Hematopoietic multipotent progenitor cell treated with erythropoietin and hydrocortisone succinate and interleukin-3 and kit ligand, for 15 days (in vitro differentiated cells): ENCODE measurements at regions not wholly inside any gene's neighbourhood (a gene's known extent, or its start where the extent isn't known, plus 50 kb on each side); places are given as distances from the start of the nearest gene placed in this dataset.

Experiments
- DNase-seq: peaks from one replicate; pipeline ENCODE4 v3.0.0-alpha.2; 2015; ENCODE audit warnings: low spot score

DNA sequence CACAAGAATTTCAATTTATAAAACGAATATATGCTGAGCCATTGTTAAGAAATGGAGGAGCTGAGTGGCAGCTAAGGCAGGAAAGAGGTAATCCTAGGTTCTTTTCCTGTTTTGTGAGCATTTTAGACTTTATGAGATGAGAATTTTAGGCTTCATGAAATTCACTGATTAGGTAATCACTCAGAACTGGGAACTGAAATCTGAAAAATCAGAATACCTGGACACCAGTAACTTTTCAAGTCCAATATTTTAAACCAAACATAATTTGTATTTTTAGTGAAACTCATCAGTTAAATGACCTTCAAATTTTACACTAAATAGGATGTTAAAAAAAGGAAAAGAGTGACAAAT lies 389.9 kb downstream of the HTR1B start:
- no peak for DNase-seq

DNA sequence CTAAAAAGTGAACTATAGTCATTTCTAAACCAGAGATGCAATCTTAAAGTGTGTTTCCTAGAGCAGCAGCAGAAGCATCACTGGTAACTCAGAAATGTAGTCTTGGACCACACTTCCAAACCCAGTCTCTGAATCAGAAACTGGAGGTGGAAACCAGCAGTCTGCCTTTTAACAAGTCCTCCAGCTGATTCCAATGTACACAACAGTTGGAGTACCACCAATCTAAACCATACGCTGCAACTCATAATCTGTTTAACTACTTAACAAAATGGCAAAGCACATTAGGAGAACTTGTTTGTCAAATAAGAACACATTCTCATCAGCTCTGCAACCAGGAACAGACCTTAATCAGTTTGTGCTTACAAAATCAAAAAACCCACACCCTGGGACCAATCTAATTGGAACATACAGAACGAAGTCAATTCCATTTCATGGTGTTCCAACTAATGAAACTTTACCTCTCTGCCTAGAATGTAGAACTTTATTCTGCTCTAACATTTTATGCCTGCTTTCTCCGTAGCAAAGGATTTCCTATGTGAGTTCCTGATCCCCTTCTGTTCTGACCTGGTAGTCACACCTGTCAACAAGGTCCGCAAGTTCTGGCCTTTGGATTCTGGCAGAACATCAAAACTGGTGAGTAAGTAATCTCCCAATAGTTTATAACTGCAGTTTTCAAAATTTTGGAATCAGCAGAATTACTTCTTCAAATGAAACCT lies 390.4 kb downstream of the HTR1B start:
- DNase-seq = no peak

DNA sequence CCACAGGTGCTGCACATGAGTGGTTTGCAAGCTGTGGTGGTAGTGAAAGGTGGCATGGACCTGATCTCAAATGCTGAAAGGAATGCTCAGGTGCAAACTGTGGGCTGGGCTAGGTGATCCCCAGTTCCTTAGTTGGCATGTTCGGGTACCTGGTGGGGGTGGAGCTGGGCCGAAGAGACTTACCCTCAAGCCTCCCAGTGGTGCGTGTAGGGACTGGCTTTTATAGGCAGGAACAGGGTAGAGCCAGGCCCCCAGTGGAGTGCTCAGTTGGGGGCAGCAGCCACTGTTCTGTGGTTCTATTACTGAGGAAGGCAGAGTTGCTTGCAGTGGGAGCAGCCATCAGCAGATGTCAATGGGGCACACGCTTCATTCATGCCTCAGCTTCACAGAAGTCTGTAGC lies 399.8 kb downstream of the HTR1B start:
- no peak for DNase-seq

DNA sequence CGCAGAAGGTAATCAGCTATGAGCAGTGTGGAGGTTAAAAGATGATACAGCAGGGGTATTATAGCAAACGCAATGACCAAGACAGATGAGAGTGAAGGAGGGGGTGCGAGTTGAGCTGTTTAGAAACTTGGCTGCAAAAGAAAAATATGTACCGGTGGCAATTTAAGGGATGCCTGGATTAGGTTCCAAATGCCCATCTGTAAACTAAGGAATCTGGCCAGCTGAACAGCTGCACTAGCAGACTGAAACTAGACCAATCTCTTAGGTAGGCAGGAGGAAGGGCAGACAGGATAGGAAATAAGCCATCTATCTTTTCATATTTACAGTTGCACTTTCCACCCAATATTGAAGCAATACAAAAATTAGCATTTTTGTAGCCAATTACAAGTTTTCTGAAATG lies 407.6 kb downstream of the HTR1B start:
- DNase-seq = no peak

DNA sequence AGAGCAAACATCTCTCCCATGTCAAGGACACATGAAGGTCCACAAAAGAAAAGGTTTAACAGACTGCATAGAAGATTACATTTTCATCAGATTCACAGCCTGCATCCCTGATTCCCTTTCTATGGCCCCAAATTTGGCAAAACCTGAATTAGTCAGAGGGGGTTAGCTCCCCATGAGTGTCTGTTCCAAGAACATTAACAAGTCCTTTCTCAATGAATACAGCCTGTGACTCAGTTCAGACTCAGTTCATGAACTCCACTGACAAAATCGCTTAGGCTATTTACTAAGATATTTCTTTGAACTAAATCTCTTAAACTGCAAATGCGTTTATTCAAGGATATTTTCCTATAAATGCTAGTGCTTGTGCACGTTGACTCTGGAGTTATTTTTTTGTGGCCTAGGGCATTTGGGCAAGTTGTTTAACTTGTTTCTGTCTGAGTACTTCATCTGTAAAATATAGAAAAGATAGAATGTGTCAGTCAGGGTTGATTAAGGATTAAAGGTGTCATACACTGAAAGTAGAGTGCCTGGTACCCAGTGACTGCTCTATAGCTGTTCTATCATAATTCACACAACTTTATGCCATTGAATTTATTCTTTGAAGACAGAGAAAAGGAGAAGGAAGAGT lies 422.6 kb downstream of the HTR1B start:
- no peak for DNase-seq

DNA sequence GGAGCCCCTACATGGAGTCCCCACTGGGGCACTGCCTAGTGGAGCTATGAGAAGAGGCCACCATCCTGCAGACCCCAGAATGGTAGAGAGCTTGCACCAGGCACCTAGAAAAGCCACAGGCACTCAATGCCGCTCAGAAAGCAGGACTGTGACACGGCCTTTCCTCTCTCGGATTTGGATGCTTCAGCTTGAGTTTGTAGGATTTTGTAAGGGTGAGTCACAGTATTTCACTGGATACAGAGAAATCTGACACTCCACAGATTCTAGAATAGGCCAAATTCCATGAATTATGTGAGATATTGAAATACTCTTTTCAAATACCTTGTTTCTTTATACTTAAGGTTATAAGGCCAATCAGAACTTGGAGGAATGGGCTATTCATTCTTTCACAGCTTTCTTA lies 424.5 kb downstream of the HTR1B start:
- no peak for DNase-seq

DNA sequence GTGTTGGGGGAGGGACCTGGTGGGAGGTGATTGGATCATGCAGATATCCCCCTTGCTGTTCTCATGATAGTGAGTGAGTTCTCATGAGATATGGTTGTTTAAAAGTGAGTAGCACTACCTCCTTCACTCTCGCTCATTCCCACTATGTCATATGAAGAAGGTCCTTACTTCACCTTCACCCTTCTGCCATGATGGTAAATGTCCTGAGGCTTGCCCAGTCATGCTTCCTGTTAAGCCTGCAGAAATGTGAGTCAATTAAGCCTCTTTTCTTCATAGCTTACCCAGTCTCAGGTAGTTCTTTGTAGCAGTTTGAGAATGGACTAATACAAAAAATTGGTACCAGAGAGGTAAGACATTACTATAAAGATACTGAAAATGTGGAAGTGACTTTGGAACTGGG lies 425.9 kb downstream of the HTR1B start:
- DNase-seq = no peak

DNA sequence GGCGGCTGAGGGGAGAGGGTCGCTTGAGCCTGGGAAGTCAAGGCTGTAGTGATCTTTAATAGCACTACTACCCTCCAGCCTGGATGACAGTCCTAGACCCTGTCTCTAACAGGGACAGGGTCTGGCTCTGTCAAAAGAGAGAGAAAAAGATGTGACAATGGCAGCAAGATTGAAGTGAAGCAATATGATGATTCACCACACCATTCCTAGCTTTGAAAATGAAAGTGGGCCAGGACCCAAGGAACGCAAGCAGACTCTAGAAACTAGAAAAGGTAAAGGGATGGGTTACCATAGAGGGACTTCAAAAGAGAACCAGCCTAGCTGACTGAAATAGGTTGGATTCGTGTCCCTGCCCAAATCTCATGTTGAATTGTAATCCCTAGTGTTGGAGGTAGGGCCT lies 426.9 kb downstream of the HTR1B start:
- DNase-seq = no peak

DNA sequence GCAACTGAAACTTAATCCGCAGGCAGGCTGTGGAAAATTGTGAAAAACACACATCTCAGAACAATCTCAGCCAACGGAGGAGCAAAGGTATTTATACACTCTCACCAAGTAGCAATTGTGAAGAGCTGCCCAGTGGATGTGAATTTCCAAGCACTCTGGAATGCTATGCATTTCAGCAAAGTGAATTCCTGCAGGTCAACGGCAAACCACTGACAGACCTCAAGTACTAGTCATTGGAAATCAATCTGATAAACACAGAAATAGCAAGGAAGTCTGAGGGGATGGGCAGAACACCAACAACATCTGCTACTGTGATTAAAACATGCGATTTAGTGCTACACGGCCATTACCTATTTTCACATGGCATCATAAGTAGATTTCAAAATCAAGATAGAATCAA lies 429.1 kb downstream of the HTR1B start:
- no peak for DNase-seq

DNA sequence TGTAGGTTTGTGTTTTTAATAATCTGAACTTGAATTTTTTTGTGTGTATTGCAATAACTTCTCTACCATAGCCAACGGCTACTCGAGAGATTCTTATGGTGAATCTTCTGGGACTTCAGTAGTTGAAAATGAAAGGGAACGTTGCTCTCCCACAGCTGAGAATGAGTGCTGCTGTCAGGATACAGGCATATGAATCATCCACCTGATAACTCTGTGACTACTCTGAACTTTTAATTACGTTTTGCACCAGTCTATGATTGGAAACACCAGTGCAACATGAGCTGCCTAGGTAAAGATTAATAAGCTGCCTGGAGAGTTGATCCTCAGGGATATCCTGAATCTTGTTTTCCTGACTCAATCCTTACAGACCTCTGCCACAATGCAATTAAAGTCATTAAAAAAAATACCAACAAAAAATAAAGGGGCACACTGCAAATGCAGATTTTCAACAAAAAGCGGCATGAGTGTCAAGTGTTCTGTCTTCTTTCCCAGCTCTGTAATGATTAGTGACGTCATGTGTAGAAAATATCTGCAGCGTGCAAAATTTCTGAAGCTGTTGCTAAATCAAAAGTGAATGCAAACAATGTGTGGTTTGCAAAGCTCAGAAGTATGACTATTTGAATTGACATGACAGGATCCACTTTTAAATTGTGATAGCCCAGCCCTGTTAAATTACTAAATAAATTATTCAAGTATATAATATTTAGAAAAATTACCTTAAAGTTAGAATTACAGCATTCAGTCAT lies 432.2 kb downstream of the HTR1B start:
- no peak for DNase-seq

DNA sequence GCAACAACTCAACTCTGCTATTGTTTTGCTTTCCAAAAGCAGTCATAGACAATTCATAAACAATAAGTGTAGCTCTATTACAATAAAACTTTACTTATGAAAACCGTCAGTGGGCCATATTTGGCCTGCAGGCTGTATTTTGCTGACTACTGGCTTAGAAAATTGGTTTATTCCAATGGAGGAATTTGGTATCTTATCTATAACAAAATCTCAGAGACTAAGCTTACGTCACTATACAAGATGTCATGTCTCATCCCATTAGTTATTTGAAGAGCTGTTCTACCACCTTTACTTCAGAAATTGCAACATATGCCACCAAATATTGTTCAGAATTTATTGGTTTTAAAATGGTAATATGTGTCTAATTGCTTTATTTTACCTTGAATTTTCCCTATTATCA lies 436.9 kb downstream of the HTR1B start:
- DNase-seq = no peak

DNA sequence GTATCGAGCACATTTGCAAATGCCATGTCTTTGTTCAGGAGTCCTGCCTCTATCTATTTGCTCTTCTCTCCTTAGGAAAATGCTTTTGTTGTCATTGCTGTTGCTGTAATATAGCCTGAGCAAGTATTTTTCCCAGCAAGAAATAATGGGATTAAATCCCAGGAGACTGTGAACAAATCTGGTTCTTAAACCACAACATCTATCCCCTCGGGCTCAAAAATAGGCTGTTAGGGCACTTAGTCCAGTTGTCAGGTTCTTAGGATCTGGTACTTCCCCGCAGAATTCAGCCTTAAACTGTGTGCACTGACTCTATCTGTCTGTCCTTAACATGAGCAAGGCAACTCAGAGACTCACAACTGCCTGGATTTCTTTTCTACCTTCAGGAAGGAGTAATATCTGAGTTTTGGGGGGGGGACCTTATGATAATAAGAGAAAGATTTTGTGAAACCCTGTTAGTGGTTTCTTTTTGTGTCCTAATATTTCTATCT lies 437.5 kb downstream of the HTR1B start:
- DNase-seq = no peak

DNA sequence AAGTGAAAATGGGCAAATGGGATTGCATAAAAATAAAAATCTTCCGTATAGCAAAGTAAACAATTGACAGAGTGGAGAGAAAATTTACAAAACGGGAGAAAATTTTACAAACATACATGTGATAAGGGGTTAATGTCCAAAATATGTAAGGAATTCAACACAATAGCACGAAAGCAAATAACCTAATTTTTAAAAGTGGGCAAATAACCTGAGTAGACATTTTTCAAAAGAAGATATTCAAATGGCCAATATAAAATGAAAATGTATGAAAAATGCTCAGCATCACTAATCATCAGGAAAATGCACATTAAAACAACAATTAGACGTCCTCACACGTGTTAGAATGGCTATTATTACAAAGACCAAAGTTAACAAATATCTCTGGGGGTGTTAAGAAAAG lies 441.5 kb downstream of the HTR1B start:
- no peak for DNase-seq

DNA sequence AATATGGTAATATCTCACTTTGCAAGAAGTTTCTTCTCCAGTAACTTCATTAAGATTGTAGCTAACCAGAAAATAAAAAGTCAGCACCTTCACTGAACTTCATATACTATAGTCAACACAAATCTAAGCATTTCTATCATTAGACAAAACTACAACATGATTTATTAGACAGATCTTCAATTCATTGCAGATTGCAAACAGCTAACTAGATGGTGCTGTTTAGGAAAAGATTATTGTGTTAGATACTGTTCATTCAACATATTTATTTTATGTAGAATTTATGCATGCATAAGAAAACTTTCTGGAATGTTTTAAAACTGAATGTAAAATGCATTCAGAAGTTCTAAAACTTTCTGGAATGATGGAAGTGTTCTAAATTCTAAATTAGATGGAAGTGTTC lies 442.1 kb downstream of the HTR1B start:
- no peak for DNase-seq

DNA sequence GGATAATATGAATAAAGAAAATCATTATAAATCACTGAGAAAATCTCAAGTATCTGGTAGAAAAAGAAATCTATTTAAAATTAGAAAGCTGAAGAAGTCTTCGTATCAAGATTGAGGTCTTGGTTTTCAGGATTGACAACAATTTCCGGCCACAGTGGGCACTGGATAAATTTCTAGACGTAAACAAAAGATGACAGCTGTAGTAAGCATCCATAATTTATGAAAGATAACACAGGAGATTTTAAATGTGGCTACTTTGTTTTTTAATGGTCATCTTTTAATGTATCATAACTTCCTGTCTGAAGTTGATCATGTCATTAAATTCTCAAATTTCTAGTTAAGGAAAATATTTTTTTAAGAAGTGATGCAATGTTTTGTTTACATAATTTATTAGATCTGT lies 444.2 kb downstream of the HTR1B start:
- no peak for DNase-seq

DNA sequence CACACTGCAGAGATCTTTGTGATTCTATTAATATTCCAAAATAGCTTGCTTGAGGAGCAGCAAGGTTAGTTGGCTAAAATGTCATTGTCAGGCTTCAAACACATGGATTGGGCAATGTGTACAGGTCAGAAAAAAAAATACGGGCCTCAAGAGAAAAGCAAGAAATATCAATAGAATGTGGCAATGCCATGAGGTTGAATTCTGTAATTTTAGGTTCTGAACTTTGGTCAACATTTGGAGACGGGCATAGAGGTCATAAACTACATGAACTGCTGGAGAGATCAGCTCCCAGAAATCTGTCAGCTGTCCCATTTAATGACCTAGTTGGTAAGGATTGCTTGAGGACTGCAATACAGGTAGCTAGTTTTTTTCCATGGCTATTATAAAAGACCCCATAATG lies 445.8 kb downstream of the HTR1B start:
- DNase-seq = no peak

DNA sequence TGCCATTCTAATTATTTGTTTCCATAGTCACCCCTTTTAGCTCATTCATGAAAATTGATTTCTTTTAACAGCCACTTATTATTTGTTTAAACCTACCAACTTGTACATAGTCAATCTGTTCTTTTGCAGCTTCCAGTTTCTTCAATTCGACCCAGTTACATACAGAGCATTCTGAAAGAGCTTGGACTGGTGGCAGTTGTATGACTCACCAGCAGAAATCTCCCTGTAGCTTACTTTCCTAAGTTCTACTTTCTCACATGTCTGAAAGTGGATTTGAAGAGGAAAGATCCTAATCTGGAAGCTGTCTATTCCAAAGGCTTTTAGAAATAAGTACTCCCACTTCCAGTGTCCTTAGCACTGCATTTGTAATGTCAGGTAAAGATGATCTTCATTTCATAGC lies 447.9 kb downstream of the HTR1B start:
- no peak for DNase-seq

DNA sequence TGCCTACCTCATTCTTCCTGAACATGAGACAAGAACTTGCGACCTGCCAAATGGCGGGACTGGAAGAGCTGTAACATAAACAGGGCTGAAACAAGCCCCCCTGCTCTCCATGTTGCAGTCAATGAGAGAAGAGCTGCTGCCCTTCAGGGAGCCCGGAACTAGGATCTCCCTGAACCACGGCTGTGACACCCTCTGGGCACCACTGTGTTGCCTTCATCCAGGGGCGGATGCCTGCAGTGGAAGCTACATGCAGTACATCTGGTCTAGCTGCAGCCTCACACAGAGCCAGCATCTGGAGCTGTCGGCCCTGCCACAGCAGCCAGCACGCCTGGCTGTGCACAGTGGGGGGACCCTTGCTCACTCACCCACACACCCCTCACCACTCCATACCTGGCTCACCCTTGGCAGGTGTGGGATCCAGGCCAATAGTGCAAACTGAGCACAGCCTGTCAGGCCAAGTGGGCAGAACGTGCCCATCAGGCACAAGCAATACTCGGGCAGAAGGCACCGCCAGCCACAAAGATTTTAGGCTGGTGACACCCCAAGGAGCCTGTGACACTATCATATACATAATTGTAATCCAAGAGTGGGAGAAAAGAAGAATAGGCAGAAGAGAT lies 451.3 kb downstream of the HTR1B start:
- DNase-seq = no peak

DNA sequence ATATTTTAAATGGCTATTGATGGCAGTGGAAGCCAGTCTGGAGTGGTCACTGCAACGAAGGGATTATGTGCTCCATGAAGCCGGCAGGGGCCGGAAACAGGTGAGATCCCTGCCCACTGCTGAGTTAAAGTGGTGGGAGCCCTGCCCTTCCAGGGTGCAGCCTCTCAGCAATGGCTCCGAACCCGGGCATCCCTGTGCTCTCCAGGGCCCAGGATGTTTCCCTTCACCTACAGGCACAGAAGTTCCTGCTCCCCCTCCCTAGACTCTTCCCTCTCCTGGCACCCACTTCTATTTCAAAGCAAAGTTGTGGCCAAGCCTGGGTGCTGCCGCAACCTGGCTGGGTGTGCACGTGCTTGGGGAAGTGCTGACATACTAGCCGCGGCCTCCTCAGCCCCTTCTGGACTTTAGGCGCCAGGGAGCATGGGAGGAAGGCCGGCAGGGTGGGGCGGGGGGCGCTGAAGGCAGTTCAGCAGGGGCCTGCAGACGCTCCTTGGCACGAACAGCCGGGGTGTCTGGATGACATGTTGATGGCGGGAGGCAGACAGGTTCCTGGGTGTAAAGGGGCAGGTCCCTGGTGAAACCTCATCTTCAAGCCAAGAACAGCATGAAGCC lies 452.3 kb downstream of the HTR1B start:
- DNase-seq = no peak

DNA sequence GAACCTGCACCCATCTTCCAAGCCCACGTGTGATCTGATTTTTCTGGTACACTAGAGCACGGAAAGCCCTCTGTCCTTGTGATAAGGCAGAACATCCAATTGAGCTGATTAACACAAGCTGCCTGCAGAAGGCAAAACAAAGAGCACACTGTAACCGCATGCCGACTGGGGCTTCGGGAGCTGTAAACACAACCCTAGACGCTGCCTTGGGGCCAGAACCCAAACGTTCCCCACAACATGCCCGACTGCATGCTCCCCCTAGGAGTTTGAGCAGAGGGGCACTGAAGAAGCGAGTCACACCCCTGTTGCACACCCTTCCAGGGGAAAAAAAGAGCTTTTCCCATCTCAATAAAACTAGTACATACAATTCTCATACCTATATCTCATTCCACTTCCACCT lies 470.7 kb downstream of the HTR1B start:
- DNase-seq = no peak

DNA sequence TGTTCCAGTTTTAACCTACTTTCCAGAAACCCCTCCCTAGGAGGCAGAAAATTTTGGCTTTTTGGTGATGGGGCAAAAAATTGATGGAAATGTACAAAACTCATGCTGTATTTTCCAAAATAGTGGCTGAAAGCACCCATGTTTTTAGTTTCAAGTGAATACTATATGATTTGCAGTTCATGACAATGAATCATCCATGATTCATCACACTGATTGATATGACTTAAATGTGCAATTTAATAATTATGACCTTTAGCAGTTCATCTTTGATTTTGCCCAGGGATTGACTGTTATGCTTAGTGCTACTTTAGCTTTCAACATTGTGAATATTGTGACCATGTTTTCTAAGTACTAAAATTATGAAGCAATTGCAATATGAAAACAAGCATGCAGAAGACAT lies 478.7 kb downstream of the HTR1B start:
- DNase-seq = no peak

DNA sequence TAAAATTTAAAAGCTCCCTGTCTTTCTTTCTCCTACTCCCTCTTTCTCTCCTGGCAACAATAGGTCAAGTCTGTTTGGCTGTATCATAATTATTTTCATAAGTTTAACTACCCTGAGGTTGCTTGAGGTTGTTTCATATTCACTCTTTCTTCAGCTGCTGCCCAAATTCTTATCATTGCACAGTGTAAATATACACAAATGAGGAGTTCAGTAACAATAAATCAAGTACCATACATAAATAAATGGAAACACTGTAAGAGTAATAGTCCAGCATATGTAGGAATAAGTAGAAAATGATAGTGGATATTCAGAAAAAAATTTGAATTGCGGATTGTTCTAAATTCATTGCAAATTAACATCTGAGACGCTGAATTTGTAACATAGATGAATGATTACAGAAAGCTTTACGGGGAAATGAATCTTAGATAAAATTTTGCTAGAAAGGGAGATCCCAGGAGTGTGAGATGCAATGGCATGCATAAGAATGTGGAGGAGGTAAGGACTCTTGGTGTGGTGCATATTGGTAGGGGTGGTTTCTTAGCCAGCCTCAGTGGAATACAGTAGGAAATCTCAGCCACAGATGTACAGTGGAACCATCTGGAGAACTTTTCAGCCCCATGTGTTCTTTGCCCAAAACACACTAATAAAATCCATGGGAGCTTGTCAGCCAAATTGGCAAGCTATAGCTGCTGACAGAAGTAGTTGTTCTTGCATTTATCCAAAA lies 480.7 kb downstream of the HTR1B start:
- no peak for DNase-seq
